Activated naive CD4-positive, alpha-beta T cell treated with anti-CD3 and anti-CD28 coated beads, Interleukin-2, amount 50 U/mL, for 24 hours (primary cell): ENCODE measurements at regions not wholly inside any gene's neighbourhood (a gene's known extent, or its start where the extent isn't known, plus 50 kb on each side); places are given as distances from the start of the nearest gene placed in this dataset.

Source experiments
- H3K27ac Mint-ChIP-seq: one replicate; pipeline ENCODE4 v1.8.0; 2021; ENCODE audit warnings: mild to moderate bottlenecking, mixed read lengths
- H3K27me3 Mint-ChIP-seq: one replicate; pipeline ENCODE4 v1.8.0; 2021; ENCODE audit warnings: mixed read lengths
- H3K36me3 Mint-ChIP-seq: one replicate; pipeline ENCODE4 v1.8.0; 2021; ENCODE audit warnings: mixed read lengths
- H3K4me1 Mint-ChIP-seq: one replicate; pipeline ENCODE4 v1.8.0; 2021; ENCODE audit warnings: mixed read lengths
- H3K4me3 Mint-ChIP-seq: one replicate; pipeline ENCODE4 v1.8.0; 2021; ENCODE audit warnings: mild to moderate bottlenecking, mixed read lengths
- H3K9me3 Mint-ChIP-seq: one replicate; pipeline ENCODE4 v1.8.0; 2021; ENCODE audit warnings: mixed read lengths

- no peak overlapping the region for H3K4me3 Mint-ChIP-seq
- no peaks in the 10 kb centered on the region for H3K36me3 Mint-ChIP-seq
- H3K27ac Mint-ChIP-seq: no peak overlapping the region
- no peaks in the 10 kb centered on the region for H3K4me1 Mint-ChIP-seq
- H3K9me3 Mint-ChIP-seq: peaks cover under 1% of the 10 kb centered on the region
- H3K27me3 Mint-ChIP-seq: no peaks in the 10 kb centered on the region
These were observed 2129.4 kb upstream of the PIK3C3 start for GRCh38 chr18:39825485-39826150.

- peaks cover 13% of the 10 kb centered on the region for H3K9me3 Mint-ChIP-seq
- H3K36me3 Mint-ChIP-seq: no peaks in the 10 kb centered on the region
- H3K27ac Mint-ChIP-seq: no peak overlapping the region
- H3K4me1 Mint-ChIP-seq: no peaks in the 10 kb centered on the region
- H3K4me3 Mint-ChIP-seq: no peak overlapping the region
- no peaks in the 10 kb centered on the region for H3K27me3 Mint-ChIP-seq
These were observed 2148.5 kb upstream of the PIK3C3 start for GRCh38 chr18:39806525-39806924.

GRCh38 chr18:39805218-39805617 lies 2149.8 kb upstream of the PIK3C3 start:
- H3K27ac Mint-ChIP-seq: no peak overlapping the region
- H3K36me3 Mint-ChIP-seq: no peaks in the 10 kb centered on the region
- H3K4me1 Mint-ChIP-seq: no peaks in the 10 kb centered on the region
- peaks cover 6% of the 10 kb centered on the region for H3K9me3 Mint-ChIP-seq
- no peaks in the 10 kb centered on the region for H3K27me3 Mint-ChIP-seq
- H3K4me3 Mint-ChIP-seq: no peak overlapping the region

GRCh38 chr18:39802648-39803229 lies 2152.3 kb upstream of the PIK3C3 start:
- Mint-ChIP-seq H3K4me1 (no peaks in the 10 kb centered on the region), H3K27me3 (peaks cover 7% of the 10 kb centered on the region), H3K4me3 (no peak overlapping the region), H3K27ac (no peak overlapping the region), H3K36me3 (no peaks in the 10 kb centered on the region), H3K9me3 (peaks cover 11% of the 10 kb centered on the region)

- H3K27ac Mint-ChIP-seq: no peak overlapping the region
- H3K27me3 Mint-ChIP-seq: peaks cover 7% of the 10 kb centered on the region
- H3K4me1 Mint-ChIP-seq: no peaks in the 10 kb centered on the region
- peaks cover 11% of the 10 kb centered on the region for H3K9me3 Mint-ChIP-seq
- no peaks in the 10 kb centered on the region for H3K36me3 Mint-ChIP-seq
- no peak overlapping the region for H3K4me3 Mint-ChIP-seq
These were observed 2153.2 kb upstream of the PIK3C3 start for GRCh38 chr18:39801848-39802247.

- Mint-ChIP-seq H3K27ac (no peak overlapping the region), H3K36me3 (no peaks in the 10 kb centered on the region), H3K4me3 (no peak overlapping the region), H3K27me3 (peaks cover 7% of the 10 kb centered on the region), H3K4me1 (no peaks in the 10 kb centered on the region), H3K9me3 (peaks cover 11% of the 10 kb centered on the region)
These were observed 2154.0 kb upstream of the PIK3C3 start for GRCh38 chr18:39801010-39801409.

- Mint-ChIP-seq H3K27ac (no peak overlapping the region), H3K4me1 (no peaks in the 10 kb centered on the region), H3K36me3 (no peaks in the 10 kb centered on the region), H3K27me3 (peaks cover 7% of the 10 kb centered on the region), H3K4me3 (peak overlapping the region; percentile 44), H3K9me3 (peaks cover 11% of the 10 kb centered on the region)
These were observed 2156.0 kb upstream of the PIK3C3 start for GRCh38 chr18:39799006-39799405.

GRCh38 chr18:39796393-39796792 lies 2158.6 kb upstream of the PIK3C3 start:
- no peak overlapping the region for H3K27ac Mint-ChIP-seq

GRCh38 chr18:39795350-39795749 lies 2159.7 kb upstream of the PIK3C3 start:
- Mint-ChIP-seq H3K27me3 (peaks cover 7% of the 10 kb centered on the region), H3K4me3 (no peak overlapping the region), H3K36me3 (peaks cover 2% of the 10 kb centered on the region), H3K27ac (no peak overlapping the region), H3K4me1 (no peaks in the 10 kb centered on the region), H3K9me3 (peaks cover 5% of the 10 kb centered on the region)

More at GRCh38 chr18:39796393-39796792, 2158.6 kb upstream of the PIK3C3 start:
- peaks cover 2% of the 10 kb centered on the region for H3K36me3 Mint-ChIP-seq
- H3K9me3 Mint-ChIP-seq: peaks cover 5% of the 10 kb centered on the region
- H3K4me1 Mint-ChIP-seq: no peaks in the 10 kb centered on the region
- peaks cover 7% of the 10 kb centered on the region for H3K27me3 Mint-ChIP-seq
- H3K4me3 Mint-ChIP-seq: no peak overlapping the region

GRCh38 chr18:39793609-39794008 lies 2161.4 kb upstream of the PIK3C3 start:
- no peak overlapping the region for H3K4me3 Mint-ChIP-seq
- peaks cover 2% of the 10 kb centered on the region for H3K36me3 Mint-ChIP-seq
- peaks cover under 1% of the 10 kb centered on the region for H3K9me3 Mint-ChIP-seq
- no peaks in the 10 kb centered on the region for H3K4me1 Mint-ChIP-seq
- H3K27me3 Mint-ChIP-seq: peaks cover 2% of the 10 kb centered on the region
- H3K27ac Mint-ChIP-seq: no peak overlapping the region

GRCh38 chr18:39788383-39788782 lies 2166.7 kb upstream of the PIK3C3 start:
- H3K27me3 Mint-ChIP-seq: no peaks in the 10 kb centered on the region
- no peak overlapping the region for H3K27ac Mint-ChIP-seq
- H3K9me3 Mint-ChIP-seq: no peaks in the 10 kb centered on the region
- H3K4me3 Mint-ChIP-seq: no peak overlapping the region
- H3K4me1 Mint-ChIP-seq: no peaks in the 10 kb centered on the region
- H3K36me3 Mint-ChIP-seq: no peaks in the 10 kb centered on the region

- Mint-ChIP-seq H3K4me3 (no peak overlapping the region), H3K36me3 (no peaks in the 10 kb centered on the region), H3K9me3 (no peaks in the 10 kb centered on the region), H3K27ac (no peak overlapping the region), H3K4me1 (no peaks in the 10 kb centered on the region), H3K27me3 (no peaks in the 10 kb centered on the region)
These were observed 2168.6 kb upstream of the PIK3C3 start for GRCh38 chr18:39786477-39786876.

GRCh38 chr18:39784541-39784940 lies 2170.5 kb upstream of the PIK3C3 start:
- Mint-ChIP-seq H3K36me3 (no peaks in the 10 kb centered on the region), H3K27ac (no peak overlapping the region), H3K4me1 (no peaks in the 10 kb centered on the region), H3K27me3 (no peaks in the 10 kb centered on the region), H3K9me3 (no peaks in the 10 kb centered on the region), H3K4me3 (no peak overlapping the region)

GRCh38 chr18:39781565-39781964 lies 2173.5 kb upstream of the PIK3C3 start:
- no peaks in the 10 kb centered on the region for H3K4me1 Mint-ChIP-seq
- H3K36me3 Mint-ChIP-seq: no peaks in the 10 kb centered on the region
- H3K4me3 Mint-ChIP-seq: no peak overlapping the region
- no peaks in the 10 kb centered on the region for H3K27me3 Mint-ChIP-seq
- H3K27ac Mint-ChIP-seq: no peak overlapping the region
- H3K9me3 Mint-ChIP-seq: no peaks in the 10 kb centered on the region

- Mint-ChIP-seq H3K9me3 (no peaks in the 10 kb centered on the region), H3K4me1 (no peaks in the 10 kb centered on the region), H3K4me3 (no peak overlapping the region), H3K36me3 (no peaks in the 10 kb centered on the region), H3K27ac (no peak overlapping the region), H3K27me3 (no peaks in the 10 kb centered on the region)
These were observed 2174.3 kb upstream of the PIK3C3 start for GRCh38 chr18:39780774-39781173.

GRCh38 chr18:39779926-39780325 lies 2175.1 kb upstream of the PIK3C3 start:
- no peaks in the 10 kb centered on the region for H3K4me1 Mint-ChIP-seq
- no peaks in the 10 kb centered on the region for H3K27me3 Mint-ChIP-seq
- H3K9me3 Mint-ChIP-seq: no peaks in the 10 kb centered on the region
- H3K4me3 Mint-ChIP-seq: no peak overlapping the region
- no peak overlapping the region for H3K27ac Mint-ChIP-seq
- H3K36me3 Mint-ChIP-seq: no peaks in the 10 kb centered on the region

- Mint-ChIP-seq H3K36me3 (no peaks in the 10 kb centered on the region), H3K27ac (no peak overlapping the region), H3K4me3 (no peak overlapping the region), H3K9me3 (no peaks in the 10 kb centered on the region), H3K27me3 (no peaks in the 10 kb centered on the region), H3K4me1 (no peaks in the 10 kb centered on the region)
These were observed 2178.3 kb upstream of the PIK3C3 start for GRCh38 chr18:39776766-39777165.
